Muscle of leg (tissue), 3 donors: ENCODE measurements at regions not wholly inside any gene's neighbourhood (a gene's known extent, or its start where the extent isn't known, plus 50 kb on each side); places are given as distances from the start of the nearest gene placed in this dataset.

Experiments used
- DNase-seq: peaks from one replicate; pipeline ENCODE4 v3.0.0; 2013
- H3K27ac ChIP-seq: one replicate; pipeline ENCODE4 v1.5.1; 2013; ENCODE audit warnings: mild to moderate bottlenecking, low read length, control low read depth
- H3K27me3 ChIP-seq: one replicate; pipeline ENCODE4 v1.6.1; 2013; ENCODE audit warnings: low read length; ENCODE audit not compliant: control insufficient read depth, insufficient read depth
- H3K36me3 ChIP-seq: one replicate; pipeline ENCODE4 v1.6.1; 2013; ENCODE audit warnings: low read length; ENCODE audit not compliant: control insufficient read depth, insufficient read depth
- H3K4me1 ChIP-seq: one replicate; pipeline ENCODE4 v1.6.1; 2013; ENCODE audit warnings: low read length; ENCODE audit not compliant: control insufficient read depth, insufficient read depth
- H3K4me3 ChIP-seq: one replicate; pipeline ENCODE4 v1.5.1; 2013; ENCODE audit warnings: low read length, control low read depth
- H3K9me3 ChIP-seq: replicated peaks from 2 replicates; pipeline ENCODE4 v1.6.1; 2013; ENCODE audit warnings: low read depth, low read length; ENCODE audit not compliant: control insufficient read depth
- WGBS: methylation state at CpG from one replicate; pipeline ENCODE4 v1.1.5; 2013; ENCODE audit warnings: missing lambda C conversion rate; ENCODE audit not compliant: insufficient coverage; 5-methylcytosine and 5-hydroxymethylcytosine counted together

DNA sequence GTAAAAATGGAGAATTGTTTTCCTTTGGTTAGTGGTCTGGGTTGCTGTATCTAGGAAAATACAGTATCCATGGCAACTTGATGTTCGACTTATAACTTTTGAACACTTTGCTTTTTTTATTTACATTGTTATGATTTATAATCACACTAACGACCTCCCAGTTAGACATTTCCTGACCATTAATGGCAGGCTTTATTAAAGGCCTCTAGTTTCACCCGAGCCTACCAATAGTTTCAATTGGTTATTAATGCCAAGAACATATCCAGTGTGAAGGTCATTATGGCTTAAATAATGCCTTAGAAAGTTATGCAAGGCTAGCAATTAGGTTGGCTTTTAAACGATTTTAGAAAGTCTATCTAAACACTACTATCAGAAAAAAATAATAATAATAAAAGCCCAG lies 452.0 kb downstream of the DMRTA1 start:
- H3K9me3 ChIP-seq = no peaks in the 10 kb centered on the region
- no peak overlapping the region for H3K4me3 ChIP-seq
- H3K27me3 ChIP-seq = no peaks in the 10 kb centered on the region
- no peaks in the 10 kb centered on the region for H3K4me1 ChIP-seq
- no peak for DNase-seq
- H3K27ac ChIP-seq = no peak overlapping the region
- H3K36me3 ChIP-seq = no peaks in the 10 kb centered on the region
- WGBS = no CpG with 5 or more reads among the region's 4 CpGs

DNA sequence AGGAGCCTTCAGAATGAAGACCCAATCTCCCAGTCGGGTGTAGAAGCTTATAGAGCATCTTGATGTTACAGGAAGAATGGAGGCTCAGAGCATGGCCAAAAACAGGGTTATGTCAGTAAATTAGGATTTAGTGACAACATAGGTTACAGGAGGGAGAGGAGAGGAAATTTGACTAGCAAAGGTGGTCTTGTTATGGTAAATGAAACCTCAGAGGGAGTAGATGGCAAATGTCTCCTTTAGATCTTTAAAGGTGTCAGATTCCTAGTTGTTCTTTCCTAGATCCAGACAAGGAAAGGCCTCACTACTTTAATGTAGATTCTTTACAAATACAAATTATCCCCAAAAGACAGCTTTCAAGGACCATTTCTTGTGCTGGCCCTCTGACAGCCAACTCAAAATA lies 465.0 kb downstream of the DMRTA1 start:
- 67% methylated on average over 1 of the region's 1 CpG for WGBS
- no peak overlapping the region for H3K27ac ChIP-seq
- no peaks in the 10 kb centered on the region for H3K4me1 ChIP-seq
- no peak overlapping the region for H3K4me3 ChIP-seq
- H3K36me3 ChIP-seq = no peaks in the 10 kb centered on the region
- no peaks in the 10 kb centered on the region for H3K9me3 ChIP-seq
- H3K27me3 ChIP-seq = no peaks in the 10 kb centered on the region
- DNase-seq = no peak

DNA sequence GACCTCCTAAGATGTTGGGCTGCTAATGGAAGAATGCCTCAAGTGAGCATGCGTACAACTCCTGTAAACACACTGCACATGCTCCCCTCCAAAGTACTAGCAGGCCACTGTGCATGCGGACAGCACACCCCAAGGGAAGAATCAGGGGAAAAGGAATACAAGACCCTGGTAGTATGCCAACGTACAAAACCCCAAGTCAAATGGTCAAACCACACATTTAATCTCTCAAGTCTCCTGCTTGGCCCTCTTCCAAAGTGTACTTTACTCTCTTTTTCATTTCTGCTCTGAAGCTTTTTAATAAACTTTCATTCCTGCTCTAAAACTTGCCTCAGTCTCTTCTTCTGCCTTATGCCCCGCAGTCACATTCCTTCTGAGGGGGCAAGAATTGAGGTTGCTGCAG lies 466.4 kb downstream of the DMRTA1 start:
- H3K27ac ChIP-seq = no peak overlapping the region
- DNase-seq = no peak
- WGBS = 33% methylated on average over 1 of the region's 4 CpGs
- H3K36me3 ChIP-seq = no peaks in the 10 kb centered on the region
- no peak overlapping the region for H3K4me3 ChIP-seq
- H3K27me3 ChIP-seq = no peaks in the 10 kb centered on the region
- H3K4me1 ChIP-seq = no peaks in the 10 kb centered on the region
- H3K9me3 ChIP-seq = no peaks in the 10 kb centered on the region

DNA sequence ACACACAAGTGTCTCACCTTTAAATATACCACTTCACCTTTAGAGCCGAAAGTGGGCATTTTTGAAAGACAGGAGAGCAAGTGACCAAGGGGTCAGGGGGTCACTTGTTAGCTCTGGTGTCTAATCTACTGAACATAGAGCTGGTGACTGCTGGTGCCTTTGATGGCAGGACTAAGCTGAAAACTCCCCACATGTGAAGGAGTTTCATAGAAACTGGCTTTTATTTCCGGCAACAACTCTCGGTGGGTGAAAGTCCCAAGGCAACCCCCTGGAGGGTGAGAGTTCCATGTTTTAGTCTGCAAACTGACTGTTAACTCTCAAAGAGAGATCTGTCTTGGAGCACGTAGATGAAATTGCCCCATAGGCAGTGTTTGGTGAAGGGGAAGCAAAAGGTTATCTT lies 466.9 kb downstream of the DMRTA1 start:
- Histone ChIP-seq H3K36me3 (no peaks in the 10 kb centered on the region), H3K27me3 (no peaks in the 10 kb centered on the region), H3K4me1 (no peaks in the 10 kb centered on the region), H3K27ac (no peak overlapping the region), H3K9me3 (no peaks in the 10 kb centered on the region), H3K4me3 (no peak overlapping the region)
- WGBS = 70% methylated on average over 2 of the region's 4 CpGs
- DNase-seq = no peak

DNA sequence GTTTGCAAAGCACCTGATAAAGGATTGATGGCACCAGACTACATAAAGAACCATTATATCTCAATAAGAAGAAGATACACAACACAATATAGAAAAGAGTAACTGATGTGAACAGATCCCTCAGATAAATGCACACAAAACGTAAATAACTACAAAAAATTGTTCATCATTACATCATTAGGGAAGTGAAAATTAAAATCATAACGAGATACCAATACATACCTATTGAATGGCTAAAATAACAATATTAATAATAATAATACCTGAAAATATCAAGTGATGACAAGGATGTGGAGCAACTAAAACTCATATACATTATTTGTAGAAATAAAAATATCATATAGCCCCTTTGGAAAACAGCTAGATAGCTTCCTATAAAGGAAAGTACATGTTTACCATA lies 469.5 kb downstream of the DMRTA1 start:
- no peak for DNase-seq
- H3K4me1 ChIP-seq = no peaks in the 10 kb centered on the region
- no peaks in the 10 kb centered on the region for H3K9me3 ChIP-seq
- H3K4me3 ChIP-seq = no peak overlapping the region
- no peaks in the 10 kb centered on the region for H3K27me3 ChIP-seq
- WGBS = no CpG with 5 or more reads among the region's 2 CpGs
- H3K27ac ChIP-seq = no peak overlapping the region
- H3K36me3 ChIP-seq = no peaks in the 10 kb centered on the region

DNA sequence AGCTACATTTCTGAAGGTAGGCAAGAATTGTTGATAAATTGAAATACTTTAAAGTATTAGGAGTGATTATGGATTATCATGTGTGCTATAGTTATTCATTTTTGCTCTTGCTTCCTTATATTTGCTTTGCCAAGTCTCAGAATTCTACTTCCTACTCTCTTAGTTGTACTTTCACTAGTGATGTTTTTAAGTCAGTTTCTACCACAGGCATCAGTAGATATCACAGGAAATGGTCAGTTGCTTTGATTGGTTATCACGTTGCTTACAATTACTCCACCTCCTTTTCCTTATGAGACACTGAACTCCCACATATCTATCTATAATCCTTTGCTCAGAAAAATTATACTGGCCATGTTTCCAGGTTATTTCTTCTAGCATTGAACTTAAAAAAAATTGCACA lies 472.8 kb downstream of the DMRTA1 start:
- Histone ChIP-seq H3K27me3 (no peaks in the 10 kb centered on the region), H3K4me1 (no peaks in the 10 kb centered on the region), H3K27ac (no peak overlapping the region), H3K4me3 (no peak overlapping the region), H3K36me3 (no peaks in the 10 kb centered on the region), H3K9me3 (no peaks in the 10 kb centered on the region)
- 60% methylated on average over 1 of the region's 1 CpG for WGBS
- DNase-seq = no peak

DNA sequence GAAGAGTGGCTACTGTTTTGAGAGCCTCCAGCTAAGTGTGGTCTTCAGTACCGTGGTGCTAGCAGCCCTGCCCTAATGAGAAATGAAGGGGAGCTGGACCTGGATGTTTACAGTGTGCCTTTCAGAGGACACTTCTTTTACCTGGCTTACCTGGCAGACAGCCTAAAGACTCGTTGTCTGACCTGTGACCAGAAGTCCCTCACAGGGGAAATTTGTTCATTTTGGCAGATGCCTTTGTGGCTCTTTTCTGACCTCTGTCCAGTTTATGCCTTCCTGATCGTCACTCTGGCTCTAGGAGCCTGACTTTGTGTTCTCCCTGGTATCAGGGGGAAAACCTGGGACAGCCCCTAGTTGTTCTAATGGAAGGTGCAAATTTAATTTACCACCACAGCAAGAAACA lies 475.1 kb downstream of the DMRTA1 start:
- DNase-seq = no peak
- WGBS = 53% methylated on average over 2 of the region's 3 CpGs

DNA sequence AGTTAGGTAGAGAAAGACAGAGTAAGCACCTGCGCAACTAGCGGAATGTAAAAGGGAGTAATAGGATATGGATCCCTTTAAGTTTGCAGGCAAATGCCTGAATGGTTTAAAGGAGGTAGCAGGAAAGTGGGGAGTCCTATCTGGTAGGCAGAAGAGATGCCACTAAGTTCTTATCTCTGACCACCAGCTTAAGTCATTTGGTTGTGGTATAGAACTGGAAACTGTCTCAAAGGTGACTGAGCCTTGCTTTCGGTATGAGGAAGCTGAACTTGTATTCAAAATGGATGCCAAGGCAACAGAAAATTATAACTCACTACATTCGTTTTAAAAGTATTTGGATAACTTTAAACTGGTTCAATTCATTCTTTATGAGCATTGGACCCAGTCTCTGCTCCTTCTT lies 475.6 kb downstream of the DMRTA1 start:
- WGBS = 100% methylated on average over 2 of the region's 4 CpGs
- Histone ChIP-seq H3K27ac (no peak overlapping the region), H3K4me3 (no peak overlapping the region), H3K4me1 (no peaks in the 10 kb centered on the region), H3K36me3 (no peaks in the 10 kb centered on the region), H3K27me3 (no peaks in the 10 kb centered on the region), H3K9me3 (no peaks in the 10 kb centered on the region)
- no peak for DNase-seq

More for the DNA sequence above, 475.1 kb downstream of the DMRTA1 start:
- Histone ChIP-seq H3K27me3 (no peaks in the 10 kb centered on the region), H3K9me3 (no peaks in the 10 kb centered on the region), H3K4me3 (no peak overlapping the region), H3K27ac (no peak overlapping the region), H3K36me3 (no peaks in the 10 kb centered on the region), H3K4me1 (no peaks in the 10 kb centered on the region)

DNA sequence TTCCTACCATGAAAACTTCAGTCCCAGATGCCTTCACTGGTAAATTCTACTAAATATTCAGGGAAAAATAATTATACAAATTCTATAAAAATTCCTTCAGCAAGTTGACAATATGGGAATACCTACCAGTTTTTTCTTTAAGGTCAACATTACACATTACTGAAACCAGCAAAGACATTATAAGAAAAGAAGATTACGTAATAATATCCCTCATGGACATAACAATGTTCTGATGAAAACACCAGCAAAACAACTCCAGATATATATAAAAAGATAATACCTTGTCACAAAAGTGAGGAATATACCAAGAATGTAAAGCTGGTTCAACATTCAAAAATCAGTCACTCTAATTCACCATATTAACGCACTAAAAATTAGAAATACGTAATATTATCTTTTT lies 507.9 kb downstream of the DMRTA1 start:
- Histone ChIP-seq H3K36me3 (no peaks in the 10 kb centered on the region), H3K4me1 (no peaks in the 10 kb centered on the region), H3K27me3 (no peaks in the 10 kb centered on the region), H3K27ac (no peak overlapping the region), H3K9me3 (peaks cover 2% of the 10 kb centered on the region), H3K4me3 (no peak overlapping the region)
- no CpG with 5 or more reads among the region's 3 CpGs for WGBS
- no peak for DNase-seq

DNA sequence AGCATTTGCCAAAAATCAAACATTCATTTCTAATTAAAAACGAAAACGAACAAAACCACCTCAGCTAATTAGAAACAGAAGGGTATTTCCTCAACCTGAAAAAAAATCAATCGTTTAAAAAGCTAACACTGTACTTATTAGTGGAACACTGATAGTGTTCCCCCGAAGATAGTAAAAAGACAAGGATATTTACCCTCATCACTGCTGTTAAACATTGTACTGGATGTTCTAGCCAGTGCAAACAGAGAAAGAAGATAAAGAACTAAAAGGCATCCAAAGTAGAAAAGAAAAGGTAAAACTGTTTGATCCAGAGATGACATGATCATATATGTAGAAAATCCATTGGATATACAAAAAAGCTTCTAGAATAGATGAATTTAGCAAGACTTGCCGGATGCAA lies 508.3 kb downstream of the DMRTA1 start:
- no peak overlapping the region for H3K27ac ChIP-seq
- no CpG with 5 or more reads among the region's 5 CpGs for WGBS
- no peak for DNase-seq

DNA sequence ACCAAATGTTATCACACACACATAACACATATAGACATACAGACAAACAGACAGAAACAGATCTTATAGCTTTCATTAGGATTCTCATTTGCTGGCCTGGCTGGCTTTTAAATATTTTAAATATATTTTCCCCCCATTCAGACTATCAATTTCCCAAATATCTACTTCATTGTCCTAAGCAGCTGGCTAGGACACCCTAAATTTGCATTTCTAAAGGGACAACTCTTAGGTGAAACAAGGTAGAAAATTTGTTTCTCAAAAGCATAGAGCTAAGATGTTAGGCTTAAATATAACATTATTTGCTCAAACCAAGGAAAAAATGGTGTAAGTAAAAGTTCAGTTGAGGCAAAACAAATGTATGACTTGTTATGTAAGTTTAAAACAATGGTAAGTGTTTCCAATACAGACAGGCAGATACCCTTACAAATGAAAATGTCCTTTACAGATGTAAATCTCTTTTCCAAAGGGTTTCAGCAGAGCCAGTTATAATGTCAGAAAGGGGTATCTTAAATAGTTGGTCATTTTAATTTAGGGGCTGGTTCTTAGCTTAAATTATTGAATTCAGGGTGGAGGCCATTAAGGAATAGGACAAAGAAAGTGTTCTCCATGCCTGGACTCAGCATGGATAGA lies 522.8 kb downstream of the DMRTA1 start:
- Histone ChIP-seq H3K4me3 (no peak overlapping the region), H3K27me3 (no peaks in the 10 kb centered on the region), H3K9me3 (no peaks in the 10 kb centered on the region), H3K27ac (no peak overlapping the region), H3K36me3 (no peaks in the 10 kb centered on the region), H3K4me1 (no peaks in the 10 kb centered on the region)
- DNase-seq = no peak

More for the DNA sequence above, 508.3 kb downstream of the DMRTA1 start:
- no peaks in the 10 kb centered on the region for H3K27me3 ChIP-seq
- H3K36me3 ChIP-seq = no peaks in the 10 kb centered on the region
- H3K4me3 ChIP-seq = no peak overlapping the region
- no peaks in the 10 kb centered on the region for H3K4me1 ChIP-seq
- H3K9me3 ChIP-seq = peaks cover 2% of the 10 kb centered on the region
